GM23248 (cell line): ENCODE measurements at regions not wholly inside any gene's neighbourhood (a gene's known extent, or its start where the extent isn't known, plus 50 kb on each side); places are given as distances from the start of the nearest gene placed in this dataset.

Experiments used
- DNase-seq: peaks from one replicate; pipeline ENCODE4 v3.0.0-alpha.2; 2015
- H2AFZ ChIP-seq: fragments of 200-600 bp; sonication (generic); 2 replicates; pipeline ENCODE4 v1.6.1; 2016; ENCODE audit warnings: antibody characterized with exemption
- H3F3A ChIP-seq: fragments of 200-600 bp; sonication (generic); 2 replicates; pipeline ENCODE4 v1.6.1; 2016; ENCODE audit warnings: mild to moderate bottlenecking, antibody characterized with exemption, mixed run types; ENCODE audit not compliant: insufficient read depth
- H3K27ac ChIP-seq: fragments of 200-600 bp; sonication (generic); 2 replicates; pipeline ENCODE4 v1.5.1; 2016; ENCODE audit warnings: mild to moderate bottlenecking
- H3K27me3 ChIP-seq: fragments of 200-600 bp; sonication (generic); replicated peaks from 2 replicates; pipeline ENCODE4 v1.6.1; 2016; ENCODE audit warnings: mild to moderate bottlenecking; ENCODE audit not compliant: insufficient read depth
- H3K36me3 ChIP-seq: fragments of 200-600 bp; sonication (generic); 2 replicates; pipeline ENCODE4 v1.6.1; 2016; ENCODE audit warnings: low read depth, mild to moderate bottlenecking
- H3K4me1 ChIP-seq: fragments of 200-600 bp; sonication (generic); 2 replicates; pipeline ENCODE4 v1.6.1; 2016; ENCODE audit warnings: mild to moderate bottlenecking; ENCODE audit not compliant: insufficient read depth
- H3K4me2 ChIP-seq: fragments of 200-600 bp; sonication (generic); one replicate; pipeline ENCODE4 v1.6.1; 2016; ENCODE audit warnings: mild to moderate bottlenecking; ENCODE audit not compliant: unreplicated experiment
- H3K4me3 ChIP-seq: fragments of 200-600 bp; sonication (generic); 2 replicates; pipeline ENCODE4 v1.5.1; 2016; ENCODE audit warnings: mild to moderate bottlenecking
- H3K79me2 ChIP-seq: fragments of 200-600 bp; sonication (generic); 2 replicates; pipeline ENCODE4 v1.6.1; 2016; ENCODE audit warnings: mild to moderate bottlenecking; ENCODE audit not compliant: insufficient read depth
- H3K9ac ChIP-seq: fragments of 200-600 bp; sonication (generic); 2 replicates; pipeline ENCODE4 v1.6.1; 2016; ENCODE audit warnings: mild to moderate bottlenecking
- H3K9me2 ChIP-seq: fragments of 200-600 bp; sonication (generic); 2 replicates; pipeline ENCODE4 v1.6.1; 2016; ENCODE audit warnings: mixed run types, mild to moderate bottlenecking, moderate library complexity; ENCODE audit not compliant: insufficient read depth
- H3K9me3 ChIP-seq: fragments of 200-600 bp; sonication (generic); one replicate; pipeline ENCODE4 v1.6.1; 2017; ENCODE audit warnings: low read depth
- H4K20me1 ChIP-seq: fragments of 200-600 bp; sonication (generic); 2 replicates; pipeline ENCODE4 v1.6.0; 2016; ENCODE audit not compliant: insufficient read depth
- EZH2 ChIP-seq: fragments of 200-600 bp; sonication (generic); IDR thresholded peaks from 2 replicates; pipeline ENCODE4 v1.6.1; 2018; ENCODE audit warnings: antibody characterized with exemption, mild to moderate bottlenecking; ENCODE audit not compliant: insufficient read depth, poor library complexity, severe bottlenecking
- EZH2phosphoT487 ChIP-seq: fragments of 200-600 bp; sonication (generic); IDR thresholded peaks from 2 replicates; pipeline ENCODE4 v1.6.1; 2018; ENCODE audit warnings: antibody characterized with exemption, moderate library complexity, mild to moderate bottlenecking, low read depth; ENCODE audit not compliant: insufficient read depth
- WGBS, 2 experiments: methylation state at CpG; one replicate each; pipeline ENCODE4 v1.1.6; 2015 to 2017; ENCODE audit warnings: low lambda C conversion rate in 2 of 2, low coverage in 1 of 2; ENCODE audit errors: missing lambda C conversion rate in 2 of 2; 5-methylcytosine and 5-hydroxymethylcytosine counted together
- in situ Hi-C: fragments of 300-500 bp; cut with MboI; formaldehyde crosslinking; loops from 2 replicates; pipeline ENCODE4 v1.15.0; 2020

DNA sequence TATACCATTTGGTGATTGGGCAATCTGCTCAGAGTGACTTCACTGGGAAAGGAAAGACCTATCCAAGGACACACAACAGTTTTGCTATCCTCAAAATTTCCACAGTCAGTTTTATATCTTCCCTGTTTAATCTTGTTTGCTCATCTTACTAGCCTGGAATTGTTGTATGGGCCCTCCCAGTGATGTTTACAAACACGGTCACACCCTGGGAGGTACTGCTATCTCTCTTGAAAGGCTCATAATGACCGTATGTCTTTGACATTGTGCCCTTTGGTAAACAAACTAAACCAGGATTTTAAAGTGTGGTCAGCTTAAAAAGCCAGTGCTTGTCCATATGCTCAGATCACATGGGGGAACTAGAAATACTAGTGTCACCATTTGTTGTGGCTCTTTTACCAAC is 277.0 kb downstream of the CDH2 start:
- H3K9ac ChIP-seq = no peak overlapping the region
- H3K9me3 ChIP-seq = no peaks in the 10 kb centered on the region
- no peak for TF ChIP-seq EZH2
- TF ChIP-seq EZH2phosphoT487 = no peak
- no peaks in the 10 kb centered on the region for H4K20me1 ChIP-seq
- no peak overlapping the region for H3K27ac ChIP-seq
- no peak overlapping the region for H3K4me2 ChIP-seq
- peaks cover 9% of the 10 kb centered on the region; the same call in 1 of the 2 replicates for H3K27me3 ChIP-seq
- WGBS, 2 experiments = 12 to 14% methylated on average over 2 of the region's 2 CpGs
- no peaks in the 10 kb centered on the region for H3K9me2 ChIP-seq
- in situ Hi-C loops = no loop called here
- H3F3A ChIP-seq = no peaks in the 10 kb centered on the region
- H3K36me3 ChIP-seq = no peaks in the 10 kb centered on the region
- no peak overlapping the region for H2AFZ ChIP-seq
- H3K4me3 ChIP-seq = no peak overlapping the region
- H3K4me1 ChIP-seq = no peaks in the 10 kb centered on the region
- DNase-seq = no peak
- no peaks in the 10 kb centered on the region for H3K79me2 ChIP-seq

- in situ Hi-C loops = no loop called here
- Histone ChIP-seq H4K20me1 (no peaks in the 10 kb centered on the region), H3K9ac (no peak overlapping the region), H3K9me3 (no peaks in the 10 kb centered on the region), H3F3A (no peaks in the 10 kb centered on the region), H3K79me2 (no peaks in the 10 kb centered on the region), H3K36me3 (no peaks in the 10 kb centered on the region), H3K4me3 (no peak overlapping the region), H3K27ac (no peak overlapping the region), H3K4me2 (no peak overlapping the region), H3K9me2 (no peaks in the 10 kb centered on the region), H2AFZ (no peak overlapping the region), H3K4me1 (no peaks in the 10 kb centered on the region), H3K27me3 (peaks cover 9% of the 10 kb centered on the region; the same call in 1 of the 2 replicates)
- 37 to 38% methylated on average over 3 of the region's 3 CpGs for WGBS, 2 experiments
- TF ChIP-seq EZH2 (no peak), EZH2phosphoT487 (no peak)
- no peak for DNase-seq
These were observed 282.2 kb downstream of the CDH2 start for GRCh38 chr18:27894746-27895145.

DNA sequence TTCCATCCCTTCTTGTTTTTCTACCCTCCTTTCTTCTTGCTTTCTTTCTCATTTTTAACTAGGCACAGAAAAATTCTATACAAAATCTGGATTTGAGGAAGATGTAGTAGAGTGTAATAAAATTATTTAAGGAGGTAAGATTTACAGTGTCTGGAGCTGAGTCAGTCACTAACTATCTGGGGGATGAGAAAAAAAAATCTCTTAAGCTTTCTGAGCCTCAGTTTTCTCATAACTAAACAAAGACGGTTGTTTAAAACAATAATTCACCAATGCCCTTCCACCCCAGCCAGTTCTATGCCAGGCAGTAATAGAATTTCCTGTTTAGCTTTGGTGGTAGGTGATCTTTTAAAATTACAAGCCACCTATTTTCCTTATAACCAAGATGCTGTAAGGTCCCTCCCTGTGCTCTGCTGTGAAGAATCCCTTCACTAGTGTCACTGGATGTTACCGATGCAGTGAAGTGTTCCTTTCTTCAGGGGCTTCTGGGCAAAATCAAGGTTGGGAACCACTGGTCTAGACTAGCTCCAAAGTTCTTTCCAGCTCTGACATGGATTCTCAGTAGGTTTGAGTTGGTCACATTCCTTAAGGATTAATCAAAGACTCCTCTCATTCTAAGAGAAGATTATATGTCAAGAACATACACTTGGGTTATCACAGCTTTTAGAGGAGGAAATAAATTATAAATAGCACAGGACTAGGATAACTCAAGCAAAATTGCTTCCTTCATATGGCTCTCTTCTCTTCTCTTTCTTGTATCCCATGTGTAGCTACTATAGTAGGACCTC is 289.0 kb downstream of the CDH2 start:
- H3K27ac ChIP-seq = no peak overlapping the region
- no peak overlapping the region for H3K4me2 ChIP-seq
- peaks cover 8% of the 10 kb centered on the region; the same call in 1 of the 2 replicates for H3K27me3 ChIP-seq
- H3K79me2 ChIP-seq = no peaks in the 10 kb centered on the region
- in situ Hi-C loops = no loop called here
- H3K9me2 ChIP-seq = no peaks in the 10 kb centered on the region
- H3K9ac ChIP-seq = no peak overlapping the region
- H3K36me3 ChIP-seq = no peaks in the 10 kb centered on the region
- no peak overlapping the region for H3K4me3 ChIP-seq
- no peaks in the 10 kb centered on the region; the same call in 1 of the 2 replicates for H3F3A ChIP-seq
- H3K9me3 ChIP-seq = no peaks in the 10 kb centered on the region
- TF ChIP-seq EZH2 (no peak), EZH2phosphoT487 (no peak)
- DNase-seq = peak; percentile 12
- peaks cover 8% of the 10 kb centered on the region for H3K4me1 ChIP-seq
- no peak overlapping the region for H2AFZ ChIP-seq
- 25 to 31% methylated on average over 2 of the region's 2 CpGs for WGBS, 2 experiments
- no peaks in the 10 kb centered on the region for H4K20me1 ChIP-seq

GRCh38 chr18:27887287-27887686 is 289.6 kb downstream of the CDH2 start:
- H3K27ac ChIP-seq = no peak overlapping the region
- WGBS, 2 experiments = 25 to 56% methylated on average over 1 of the region's 1 CpG
- H2AFZ ChIP-seq = no peak overlapping the region
- peaks cover 14% of the 10 kb centered on the region for H3K27me3 ChIP-seq
- H3K9ac ChIP-seq = no peak overlapping the region
- no peaks in the 10 kb centered on the region for H3K9me3 ChIP-seq
- no peak overlapping the region for H3K4me3 ChIP-seq
- H3K4me1 ChIP-seq = peaks cover 8% of the 10 kb centered on the region
- no peaks in the 10 kb centered on the region; the same call in 1 of the 2 replicates for H3F3A ChIP-seq
- in situ Hi-C loops = no loop called here
- no peak for TF ChIP-seq EZH2
- TF ChIP-seq EZH2phosphoT487 = no peak
- H3K9me2 ChIP-seq = no peaks in the 10 kb centered on the region
- no peaks in the 10 kb centered on the region for H4K20me1 ChIP-seq
- peak; percentile 33 for DNase-seq
- no peaks in the 10 kb centered on the region for H3K79me2 ChIP-seq
- H3K4me2 ChIP-seq = no peak overlapping the region
- H3K36me3 ChIP-seq = no peaks in the 10 kb centered on the region
